ENCODE measurements at regions not wholly inside any gene's neighbourhood (a gene's known extent, or its start where the extent isn't known, plus 50 kb on each side); places are given as distances from the start of the nearest gene placed in this dataset.

GRCh38 chr4:83213640-83214039 lies 71.0 kb downstream of the COQ2 start:
- ATAC-seq: no peak
- no peak for TF ChIP-seq BACH2 (CRISPR knock-in tag; IDR thresholded peaks at IDR 0.05; ENCODE audit: borderline replicate concordance)
- TF ChIP-seq PPARA (CRISPR knock-in tag; IDR thresholded peaks at IDR 0.05; ENCODE audit: borderline replicate concordance): no peak
- TF ChIP-seq TSHZ2 (CRISPR knock-in tag; IDR thresholded peaks at IDR 0.05): no peak
- no peak for TF ChIP-seq ESRRG (CRISPR knock-in tag; IDR thresholded peaks at IDR 0.05)
- TF ChIP-seq PATZ1 (CRISPR knock-in tag; IDR thresholded peaks at IDR 0.05; ENCODE audit: borderline replicate concordance): no peak
- TF ChIP-seq ARNTL (CRISPR knock-in tag; IDR thresholded peaks at IDR 0.05; ENCODE audit: borderline replicate concordance, low read depth): no peak
- no peak for TF ChIP-seq RARB (CRISPR knock-in tag; IDR thresholded peaks at IDR 0.05)

- no peak for ATAC-seq
- no peak for TF ChIP-seq CSDC2 (CRISPR knock-in tag; IDR thresholded peaks at IDR 0.05)
- TF ChIP-seq ZFP3 (CRISPR knock-in tag; IDR thresholded peaks at IDR 0.05): no peak
- TF ChIP-seq ZFP30 (CRISPR knock-in tag; IDR thresholded peaks at IDR 0.05): no peak
- no peak for TF ChIP-seq CREB5 (CRISPR knock-in tag; IDR thresholded peaks at IDR 0.05; ENCODE audit: low read depth)
- no peak for TF ChIP-seq ZNF8 (CRISPR knock-in tag; IDR thresholded peaks at IDR 0.05)
- TF ChIP-seq BACH2 (CRISPR knock-in tag; IDR thresholded peaks at IDR 0.05; ENCODE audit: borderline replicate concordance): no peak
- TF ChIP-seq POU6F1 (CRISPR knock-in tag; IDR thresholded peaks at IDR 0.05; ENCODE audit: borderline replicate concordance, low read depth): no peak
- no peak for TF ChIP-seq PPARA (CRISPR knock-in tag; IDR thresholded peaks at IDR 0.05; ENCODE audit: borderline replicate concordance)
- no peak for TF ChIP-seq GLIS3 (CRISPR knock-in tag; IDR thresholded peaks at IDR 0.05)
- TF ChIP-seq TSHZ2 (CRISPR knock-in tag; IDR thresholded peaks at IDR 0.05): no peak
- no peak for TF ChIP-seq ARNTL (CRISPR knock-in tag; IDR thresholded peaks at IDR 0.05; ENCODE audit: borderline replicate concordance, low read depth)
- no peak for TF ChIP-seq ZNF565 (CRISPR knock-in tag; conservative IDR thresholded peaks at IDR 0.05; ENCODE audit: low read depth)
- TF ChIP-seq ZC3H10 (CRISPR knock-in tag; IDR thresholded peaks at IDR 0.05): no peak
Observed at GRCh38 chr4:83212041-83212851, 72.4 kb downstream of the COQ2 start.

- no peak for ATAC-seq
- no peak for TF ChIP-seq OSR1 (CRISPR knock-in tag; IDR thresholded peaks at IDR 0.05)
- no peak for TF ChIP-seq ZFP3 (CRISPR knock-in tag; IDR thresholded peaks at IDR 0.05)
- TF ChIP-seq ZNF8 (CRISPR knock-in tag; IDR thresholded peaks at IDR 0.05): no peak
- no peak for TF ChIP-seq CSRNP3 (CRISPR knock-in tag; IDR thresholded peaks at IDR 0.05)
- TF ChIP-seq PPARA (CRISPR knock-in tag; IDR thresholded peaks at IDR 0.05; ENCODE audit: borderline replicate concordance): no peak
- TF ChIP-seq ESRRG (CRISPR knock-in tag; IDR thresholded peaks at IDR 0.05): no peak
- TF ChIP-seq PATZ1 (CRISPR knock-in tag; IDR thresholded peaks at IDR 0.05; ENCODE audit: borderline replicate concordance): no peak
- TF ChIP-seq BACH2 (CRISPR knock-in tag; IDR thresholded peaks at IDR 0.05; ENCODE audit: borderline replicate concordance): no peak
- no peak for TF ChIP-seq ISL1 (CRISPR knock-in tag; IDR thresholded peaks at IDR 0.05)
- TF ChIP-seq CSDC2 (CRISPR knock-in tag; IDR thresholded peaks at IDR 0.05): no peak
- no peak for TF ChIP-seq POU6F1 (CRISPR knock-in tag; IDR thresholded peaks at IDR 0.05; ENCODE audit: borderline replicate concordance, low read depth)
Observed at GRCh38 chr4:83209419-83209818, 75.2 kb downstream of the COQ2 start.
